HFFc6 (cell line): ENCODE measurements at regions not wholly inside any gene's neighbourhood (a gene's known extent, or its start where the extent isn't known, plus 50 kb on each side); places are given as distances from the start of the nearest gene placed in this dataset.

ENCODE experiments used
- DNase-seq: peaks from one replicate; pipeline ENCODE4 v3.0.0-alpha.2; 2018
- H3K27ac Mint-ChIP-seq: 2 replicates; pipeline ENCODE4 v1.8.0; 2020; ENCODE audit warnings: mild to moderate bottlenecking, mixed read lengths
- H3K27me3 Mint-ChIP-seq: 2 replicates; pipeline ENCODE4 v1.8.0; 2021; ENCODE audit warnings: mild to moderate bottlenecking, moderate library complexity, mixed read lengths; ENCODE audit not compliant: insufficient read depth
- H3K36me3 Mint-ChIP-seq: 2 replicates; pipeline ENCODE4 v1.8.0; 2021; ENCODE audit warnings: low read depth, mixed read lengths
- H3K4me1 Mint-ChIP-seq: 2 replicates; pipeline ENCODE4 v1.8.0; 2020; ENCODE audit warnings: low read depth, mixed read lengths
- H3K4me3 Mint-ChIP-seq: 2 replicates; pipeline ENCODE4 v1.8.0; 2020; ENCODE audit warnings: mild to moderate bottlenecking, moderate library complexity, mixed read lengths
- H3K9me3 Mint-ChIP-seq: 2 replicates; pipeline ENCODE4 v1.8.0; 2020; ENCODE audit warnings: mild to moderate bottlenecking, mixed read lengths
- CTCF ChIP-seq: fragments of 200-600 bp; sonication (generic); IDR thresholded peaks from 2 replicates; pipeline ENCODE4 v1.5.0; 2021; ENCODE audit warnings: antibody characterized with exemption, mild to moderate bottlenecking

GRCh38 chr1:183730886-183731573 lies 73.9 kb upstream of the RGL1 start:
- Mint-ChIP-seq H3K4me3 (no peak overlapping the region), H3K27me3 (0 out of 2 replicates have a peak, but pooled peaks cover 3% of the 10 kb centered on the region), H3K4me1 (peaks cover 24% of the 10 kb centered on the region), H3K36me3 (no peaks in the 10 kb centered on the region), H3K27ac (no peak overlapping the region), H3K9me3 (no peaks in the 10 kb centered on the region)
- DNase-seq: no peak
- no peak for TF ChIP-seq CTCF

- H3K4me1 Mint-ChIP-seq: peaks cover 16% of the 10 kb centered on the region
- no peak for TF ChIP-seq CTCF
- H3K4me3 Mint-ChIP-seq: no peak overlapping the region
- no peaks in the 10 kb centered on the region for H3K9me3 Mint-ChIP-seq
- 0 out of 2 replicates have a peak, but pooled peaks cover 3% of the 10 kb centered on the region for H3K27me3 Mint-ChIP-seq
- no peak for DNase-seq
- no peak overlapping the region for H3K27ac Mint-ChIP-seq
- no peaks in the 10 kb centered on the region for H3K36me3 Mint-ChIP-seq
These were observed 74.7 kb upstream of the RGL1 start for GRCh38 chr1:183730107-183730724.

DNA sequence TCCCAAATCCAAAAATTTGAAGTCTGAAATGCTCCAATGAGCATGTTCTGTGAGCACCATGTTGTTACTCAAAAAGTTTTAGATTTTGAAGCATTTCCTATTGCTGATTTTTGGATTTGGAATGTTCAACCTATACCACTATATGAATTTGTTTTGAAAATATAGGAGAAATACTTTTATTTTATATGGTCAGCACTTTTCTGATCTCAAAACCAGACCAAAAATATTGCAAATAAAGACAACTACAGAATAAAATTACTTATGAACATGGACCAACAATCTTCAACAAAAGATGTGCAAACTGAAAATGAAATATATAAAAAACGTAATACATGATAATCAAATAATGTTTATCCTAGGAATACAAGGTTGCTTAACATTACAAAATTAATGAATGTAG lies 73.7 kb upstream of the APOBEC4 start:
- H3K27me3 Mint-ChIP-seq: 0 out of 2 replicates have a peak, but pooled peaks cover 3% of the 10 kb centered on the region
- H3K27ac Mint-ChIP-seq: no peak overlapping the region
- no peak overlapping the region for H3K4me3 Mint-ChIP-seq
- H3K36me3 Mint-ChIP-seq: no peaks in the 10 kb centered on the region
- DNase-seq: no peak
- H3K9me3 Mint-ChIP-seq: no peaks in the 10 kb centered on the region
- TF ChIP-seq CTCF: no peak
- H3K4me1 Mint-ChIP-seq: no peaks in the 10 kb centered on the region; the same call in 1 of the 2 replicates

- Mint-ChIP-seq H3K9me3 (no peaks in the 10 kb centered on the region), H3K27me3 (no peaks in the 10 kb centered on the region), H3K4me3 (no peak overlapping the region), H3K4me1 (no peaks in the 10 kb centered on the region), H3K36me3 (no peaks in the 10 kb centered on the region), H3K27ac (no peak overlapping the region)
- DNase-seq: no peak
- TF ChIP-seq CTCF: no peak
These were observed 71.4 kb upstream of the APOBEC4 start for GRCh38 chr1:183724350-183725042.

GRCh38 chr1:183723571-183723970 lies 70.5 kb upstream of the APOBEC4 start:
- no peak for TF ChIP-seq CTCF
- Mint-ChIP-seq H3K4me1 (no peaks in the 10 kb centered on the region), H3K27me3 (no peaks in the 10 kb centered on the region), H3K9me3 (no peaks in the 10 kb centered on the region), H3K4me3 (no peak overlapping the region), H3K36me3 (no peaks in the 10 kb centered on the region), H3K27ac (no peak overlapping the region)
- DNase-seq: no peak
